ENCODE measurements at regions not wholly inside any gene's neighbourhood (a gene's known extent, or its start where the extent isn't known, plus 50 kb on each side); places are given as distances from the start of the nearest gene placed in this dataset.
"Not testable (repeated sequence)": the region's sequence is repeated elsewhere in the genome, so short reads cannot be mapped to it uniquely, and the experiment has no call there.

GRCh38 chr1:98575955-98576354, 85.6 kb upstream of the SNX7 start:
- ATAC-seq = no peak
- Mint-ChIP-seq H3K27ac (no peak overlapping the region), H3K36me3 (no peaks in the 10 kb centered on the region), H3K4me3 (no peak overlapping the region), H3K27me3 (no peaks in the 10 kb centered on the region), H3K4me1 (no peaks in the 10 kb centered on the region), H3K9me3 (peaks cover 0 to 7% (median 0%) of the 10 kb centered on the region in 9 donors)
- POLR2A ChIA-PET = no interaction called here
- DNase-seq = no peak

DNA sequence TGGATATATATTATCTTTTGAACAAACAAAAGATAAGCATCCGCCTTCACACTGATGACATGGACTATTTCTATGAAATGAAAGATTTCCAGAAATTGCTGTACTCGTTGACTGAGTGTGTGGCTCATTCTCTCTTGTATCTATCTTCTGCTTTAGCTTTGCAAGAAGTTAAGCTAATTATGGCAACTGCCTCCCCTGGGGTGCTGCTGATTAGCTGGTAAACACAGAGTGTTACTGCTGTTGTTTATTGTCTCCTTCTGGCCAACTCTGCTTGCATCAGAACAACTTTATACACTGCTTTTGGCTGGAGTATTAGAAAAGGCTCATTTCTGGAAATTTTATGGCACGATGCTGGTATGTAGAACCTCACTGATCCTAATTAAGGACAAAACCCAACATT, 95.6 kb upstream of the SNX7 start:
- DNase-seq (no peak), ATAC-seq (no peak)
- no peaks in the 10 kb centered on the region for H3K4me1 Mint-ChIP-seq
- H3K4me3 Mint-ChIP-seq = no peak overlapping the region
- POLR2A ChIA-PET = no interaction called here
- H3K27me3 Mint-ChIP-seq = no peaks in the 10 kb centered on the region
- H3K9me3 Mint-ChIP-seq = peaks cover 0 to 23% (median 10%) of the 10 kb centered on the region in 9 donors
- H3K36me3 Mint-ChIP-seq = peaks cover 0 to 9% (median 0%) of the 10 kb centered on the region in 3 donors
- H3K27ac Mint-ChIP-seq = no peak overlapping the region

DNA sequence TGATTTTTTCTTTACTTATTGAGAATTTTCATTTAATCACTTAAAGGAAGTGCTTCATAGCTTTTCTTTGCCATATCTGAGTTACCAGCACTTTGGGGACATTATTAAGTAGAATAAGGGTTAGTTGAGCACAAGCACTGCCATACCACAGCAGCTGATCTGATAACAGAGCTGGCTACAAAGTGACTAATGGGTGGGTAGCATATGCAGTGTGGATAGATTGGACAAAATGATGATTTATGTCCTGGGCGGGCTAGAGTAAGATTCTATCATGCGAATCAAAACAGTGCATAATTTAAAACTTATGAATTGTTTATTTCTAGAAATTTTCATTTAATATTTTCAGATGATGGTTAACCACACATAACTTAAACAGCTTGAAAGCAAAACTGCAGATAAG, 102.2 kb upstream of the SNX7 start:
- Mint-ChIP-seq H3K4me1 (no peaks in the 10 kb centered on the region), H3K9me3 (peaks cover 0 to 21% (median 12%) of the 10 kb centered on the region in 9 donors), H3K36me3 (peaks cover 0 to 9% (median 0%) of the 10 kb centered on the region in 3 donors), H3K27ac (peak overlapping the region in 1 of 10 donors; percentile 33), H3K4me3 (no peak overlapping the region), H3K27me3 (no peaks in the 10 kb centered on the region)
- no peak for ATAC-seq
- no peak for DNase-seq
- POLR2A ChIA-PET = no interaction called here

DNA sequence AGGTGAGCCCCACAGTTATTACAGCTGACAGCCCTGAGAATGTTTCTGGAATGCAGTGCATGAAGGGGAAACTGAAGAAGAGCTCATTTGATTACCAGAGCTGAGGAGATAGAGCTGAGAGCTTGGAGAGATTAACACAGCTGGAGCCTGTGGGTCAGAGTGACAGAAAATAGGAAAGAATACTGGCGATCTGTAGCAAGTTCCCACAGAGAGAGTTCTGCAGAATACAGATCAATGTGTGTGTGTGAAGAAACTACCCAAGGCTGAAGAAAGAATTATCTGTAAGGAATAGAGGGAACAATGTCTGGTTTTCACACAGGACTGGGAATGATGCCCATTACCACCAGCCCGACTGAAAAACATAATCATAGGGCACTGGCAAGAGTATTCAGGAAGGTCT, 103.6 kb upstream of the SNX7 start:
- Mint-ChIP-seq H3K4me1 (no peaks in the 10 kb centered on the region), H3K27ac (no peak overlapping the region), H3K36me3 (peaks cover 0 to 4% (median 0%) of the 10 kb centered on the region in 3 donors), H3K9me3 (peaks cover 0 to 18% (median 5%) of the 10 kb centered on the region in 9 donors), H3K4me3 (no peak overlapping the region), H3K27me3 (no peaks in the 10 kb centered on the region)
- POLR2A ChIA-PET = no interaction called here
- ATAC-seq (no peak), DNase-seq (no peak)

DNA sequence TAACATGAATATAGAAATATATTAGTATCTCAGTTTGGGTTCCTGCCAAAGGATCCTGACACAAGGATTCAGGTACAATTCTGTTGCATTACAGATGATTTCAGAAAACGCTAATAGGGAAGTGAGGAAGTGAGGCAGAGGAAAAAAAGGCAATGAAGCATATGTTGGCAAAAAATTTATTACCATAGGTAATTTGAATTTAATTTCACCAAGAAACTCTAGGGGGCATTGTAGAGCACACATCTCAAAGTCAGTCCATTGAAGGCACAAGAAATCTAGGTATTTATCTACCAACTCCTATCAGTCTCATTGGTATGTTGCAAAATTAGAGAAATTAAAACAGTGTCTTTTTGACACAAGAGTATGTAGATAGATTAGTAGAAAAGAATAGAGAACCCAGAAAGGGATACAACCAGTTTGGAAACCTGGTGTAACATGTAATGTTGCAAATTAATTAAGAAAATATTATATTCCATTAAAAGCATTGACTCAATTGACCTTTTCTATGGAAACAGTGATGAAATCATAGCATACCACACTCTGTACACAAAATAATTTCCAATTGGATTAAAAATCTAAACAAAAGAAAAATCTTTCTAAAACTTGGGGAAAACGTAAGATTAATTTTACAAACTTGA, 104.9 kb upstream of the SNX7 start:
- peaks cover 0 to 10% (median 2%) of the 10 kb centered on the region in 9 donors for H3K9me3 Mint-ChIP-seq
- no peak for ATAC-seq
- POLR2A ChIA-PET = no interaction called here
- no peak for DNase-seq
- H3K27me3 Mint-ChIP-seq = no peaks in the 10 kb centered on the region
- no peak overlapping the region for H3K4me3 Mint-ChIP-seq
- no peaks in the 10 kb centered on the region for H3K36me3 Mint-ChIP-seq
- no peak overlapping the region for H3K27ac Mint-ChIP-seq
- no peaks in the 10 kb centered on the region for H3K4me1 Mint-ChIP-seq

- Mint-ChIP-seq H3K4me3 (no peak overlapping the region), H3K27me3 (no peaks in the 10 kb centered on the region), H3K9me3 (peaks cover 0 to 17% (median 5%) of the 10 kb centered on the region in 9 donors), H3K27ac (no peak overlapping the region), H3K36me3 (no peaks in the 10 kb centered on the region), H3K4me1 (no peaks in the 10 kb centered on the region)
- POLR2A ChIA-PET = no interaction called here
- ATAC-seq (no peak), DNase-seq (no peak)
Observed at GRCh38 chr1:98555814-98556213, 105.7 kb upstream of the SNX7 start.

DNA sequence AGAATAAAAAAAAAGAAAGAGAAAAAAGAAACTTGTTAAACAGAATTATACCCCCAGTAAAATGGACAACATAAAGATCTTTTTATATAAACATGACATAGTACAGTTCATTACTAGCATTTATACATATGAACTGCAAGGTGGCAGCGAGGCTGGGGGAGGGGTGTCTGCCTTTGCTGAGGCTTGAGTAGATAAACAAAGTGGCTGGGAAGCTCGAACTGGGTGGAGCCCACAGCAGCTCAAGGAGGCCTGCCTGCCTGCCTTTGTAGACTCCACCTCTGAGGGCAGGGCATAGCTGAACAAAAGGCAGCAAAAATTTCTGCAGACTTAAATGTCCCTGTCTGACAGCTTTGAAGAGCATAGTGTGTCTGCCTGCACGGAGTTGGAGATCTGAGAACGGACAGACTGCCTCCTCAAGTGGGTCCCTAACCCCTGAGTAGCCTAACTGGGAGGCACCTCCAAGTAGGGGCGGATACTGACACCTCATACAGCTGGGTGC, 108.9 kb upstream of the SNX7 start:
- H3K36me3 Mint-ChIP-seq, H3K4me3 Mint-ChIP-seq, POLR2A ChIA-PET, H3K4me1 Mint-ChIP-seq, H3K27me3 Mint-ChIP-seq, H3K27ac Mint-ChIP-seq, DNase-seq, ATAC-seq: not testable (repeated sequence)
- H3K9me3 Mint-ChIP-seq = peaks cover 0 to 16% (median 7%) of the 10 kb centered on the region in 9 donors

DNA sequence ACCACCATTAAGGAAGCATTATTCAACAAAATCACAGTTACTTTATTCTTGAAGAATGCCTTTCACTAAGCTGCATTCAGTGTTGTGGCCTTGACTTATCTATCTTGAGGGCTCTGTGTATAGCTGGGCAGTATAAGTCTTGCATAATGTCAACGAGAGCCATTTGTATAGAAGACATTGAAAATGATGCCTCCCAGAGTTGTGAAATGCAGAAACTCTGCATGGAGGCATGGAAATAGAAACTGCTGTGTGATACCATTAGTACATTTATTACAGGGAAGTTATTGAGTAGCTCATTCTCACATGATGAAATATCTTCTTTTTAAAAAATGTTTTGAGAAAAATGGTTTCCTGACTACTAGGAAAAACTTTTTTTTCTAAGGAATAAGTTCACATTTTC, 111.4 kb upstream of the SNX7 start:
- ATAC-seq = no peak
- no peak for DNase-seq
- no peaks in the 10 kb centered on the region for H3K4me1 Mint-ChIP-seq

DNA sequence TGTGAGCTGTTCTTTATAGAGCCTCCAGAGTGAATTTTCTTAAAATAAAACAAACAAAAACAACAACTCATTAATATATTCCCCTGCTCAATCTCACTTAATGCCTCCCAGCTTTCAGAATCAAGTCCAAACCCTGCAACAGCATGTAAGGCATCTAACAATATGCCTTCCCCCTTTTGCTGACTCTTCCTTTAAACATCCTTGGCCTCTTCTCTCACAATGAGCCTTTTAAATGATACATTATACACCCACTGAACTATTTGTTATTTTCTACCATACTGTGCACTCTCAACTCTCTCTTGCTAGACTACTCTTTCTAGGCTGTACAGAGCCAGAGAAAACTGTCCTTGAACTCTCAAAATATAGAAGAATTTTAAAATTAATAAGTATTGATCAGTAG, 115.2 kb upstream of the SNX7 start:
- ATAC-seq = no peak
- Mint-ChIP-seq H3K9me3 (peaks cover 0 to 12% (median 7%) of the 10 kb centered on the region in 9 donors), H3K4me1 (no peaks in the 10 kb centered on the region), H3K27me3 (no peaks in the 10 kb centered on the region), H3K36me3 (peaks cover 0 to 4% (median 0%) of the 10 kb centered on the region in 3 donors), H3K27ac (no peak overlapping the region), H3K4me3 (no peak overlapping the region)
- DNase-seq = no peak
- POLR2A ChIA-PET = no interaction called here

More for the DNA sequence above, 111.4 kb upstream of the SNX7 start:
- H3K27me3 Mint-ChIP-seq = no peaks in the 10 kb centered on the region
- no peak overlapping the region for H3K27ac Mint-ChIP-seq
- peaks cover 0 to 4% (median 0%) of the 10 kb centered on the region in 3 donors for H3K36me3 Mint-ChIP-seq
- H3K4me3 Mint-ChIP-seq = no peak overlapping the region
- H3K9me3 Mint-ChIP-seq = peaks cover 0 to 16% (median 9%) of the 10 kb centered on the region in 9 donors
- POLR2A ChIA-PET = no interaction called here

DNA sequence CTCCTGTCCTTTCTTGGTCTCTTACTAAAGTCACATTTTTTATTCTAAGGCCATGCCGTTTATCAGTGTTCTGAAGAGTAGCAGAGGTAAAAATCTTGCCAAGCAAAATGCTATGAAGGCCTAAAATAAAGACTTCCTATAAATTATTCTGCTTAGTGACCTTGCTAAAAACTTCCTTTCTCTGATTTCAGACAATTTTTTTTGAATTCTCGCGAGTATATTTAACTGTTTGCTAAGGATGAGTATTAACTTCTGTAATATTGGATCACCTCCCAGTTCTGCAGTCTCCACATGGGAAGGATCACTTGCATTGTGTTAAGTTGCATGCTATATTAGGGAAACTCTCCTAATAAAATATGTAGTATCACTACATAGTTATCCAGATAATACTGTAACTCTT, 123.4 kb upstream of the SNX7 start:
- peaks cover 0 to 9% (median 3%) of the 10 kb centered on the region in 9 donors for H3K9me3 Mint-ChIP-seq

DNA sequence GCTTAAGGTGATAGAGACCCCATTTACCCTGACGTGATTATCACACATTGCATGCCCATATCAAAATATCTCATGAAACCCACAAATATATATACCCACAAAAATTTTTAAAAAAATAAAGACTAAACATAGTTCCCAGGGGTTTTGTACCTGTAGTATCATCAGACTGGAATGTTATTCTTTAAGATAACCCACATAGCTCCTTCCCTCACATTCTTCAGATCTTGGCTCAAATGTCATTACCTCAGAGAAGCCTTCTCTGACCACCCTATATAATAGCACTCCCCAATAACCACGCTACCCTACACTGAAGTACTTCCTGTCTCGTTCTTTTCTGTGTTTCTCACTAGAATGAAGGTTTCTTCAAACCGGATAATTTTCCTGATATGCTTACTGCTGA, 138.3 kb upstream of the SNX7 start:
- POLR2A ChIA-PET = no interaction called here
- Mint-ChIP-seq H3K4me3 (no peak overlapping the region), H3K9me3 (peaks cover 12 to 48% (median 27%) of the 10 kb centered on the region in 9 donors), H3K27ac (no peak overlapping the region), H3K27me3 (no peaks in the 10 kb centered on the region), H3K4me1 (no peaks in the 10 kb centered on the region), H3K36me3 (peaks cover 0 to 6% (median 0%) of the 10 kb centered on the region in 3 donors)
- ATAC-seq (no peak), DNase-seq (no peak)

More for the DNA sequence above, 123.4 kb upstream of the SNX7 start:
- Mint-ChIP-seq H3K4me1 (no peaks in the 10 kb centered on the region), H3K27ac (no peak overlapping the region), H3K4me3 (no peak overlapping the region), H3K36me3 (no peaks in the 10 kb centered on the region), H3K27me3 (no peaks in the 10 kb centered on the region)
- DNase-seq (no peak), ATAC-seq (no peak)
- POLR2A ChIA-PET = no interaction called here

- POLR2A ChIA-PET = no interaction called here
- Mint-ChIP-seq H3K27me3 (peaks cover 0 to 5% (median 0%) of the 10 kb centered on the region in 5 donors), H3K27ac (no peak overlapping the region), H3K4me1 (no peaks in the 10 kb centered on the region), H3K9me3 (peaks cover 4 to 36% (median 9%) of the 10 kb centered on the region in 9 donors), H3K4me3 (no peak overlapping the region), H3K36me3 (peaks cover 0 to 8% (median 0%) of the 10 kb centered on the region in 3 donors)
- ATAC-seq (no peak), DNase-seq (no peak)
Observed at GRCh38 chr1:98516306-98516705, 145.2 kb upstream of the SNX7 start.

DNA sequence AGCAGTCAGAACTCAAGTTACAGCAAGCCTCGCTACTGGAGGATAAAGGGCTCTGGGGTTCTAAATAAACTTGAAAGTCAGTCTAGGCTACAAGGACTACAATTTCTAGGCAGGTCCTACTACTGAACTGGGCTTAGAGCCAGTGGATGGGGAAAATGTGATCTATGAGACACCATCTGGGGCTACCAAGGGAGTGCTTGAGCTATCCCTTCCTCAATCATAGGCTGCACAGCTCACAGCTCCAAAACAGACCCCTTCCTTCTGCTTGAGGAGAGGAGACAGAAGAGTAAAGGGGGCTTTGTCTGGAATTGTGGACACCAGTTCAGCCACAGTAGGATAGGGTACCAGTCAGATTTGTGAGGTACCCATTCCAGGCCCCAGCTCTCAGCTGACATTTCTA, 145.8 kb upstream of the SNX7 start:
- Mint-ChIP-seq H3K4me3 (no peak overlapping the region), H3K27ac (no peak overlapping the region), H3K36me3 (peaks cover 0 to 11% (median 0%) of the 10 kb centered on the region in 3 donors), H3K9me3 (peaks cover 6 to 41% (median 10%) of the 10 kb centered on the region in 9 donors), H3K4me1 (no peaks in the 10 kb centered on the region), H3K27me3 (peaks cover 0 to 5% (median 0%) of the 10 kb centered on the region in 5 donors)
- POLR2A ChIA-PET = no interaction called here
- no peak for DNase-seq
- ATAC-seq = no peak

DNA sequence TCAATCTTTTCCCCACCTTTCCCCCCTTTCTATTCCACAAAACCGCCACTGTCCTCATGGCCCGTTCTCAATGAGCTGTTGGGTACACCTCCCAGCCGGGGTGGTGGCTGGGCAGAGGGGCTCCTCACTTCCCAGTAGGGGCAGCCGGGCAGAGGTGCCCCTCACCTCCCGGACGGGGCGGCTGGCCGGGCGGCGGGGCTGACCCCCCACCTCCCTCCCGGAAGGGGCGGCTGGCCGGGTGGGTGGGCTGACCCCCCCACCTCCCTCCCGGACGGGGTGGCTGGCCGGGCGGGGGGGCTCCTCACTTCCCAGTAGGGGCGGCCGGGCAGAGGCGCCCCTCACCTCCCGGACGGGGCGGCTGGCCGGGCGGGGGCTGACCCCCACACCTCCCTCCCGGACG, 149.3 kb upstream of the SNX7 start:
- H3K27ac Mint-ChIP-seq, H3K27me3 Mint-ChIP-seq, ATAC-seq, DNase-seq, H3K4me1 Mint-ChIP-seq, H3K4me3 Mint-ChIP-seq, POLR2A ChIA-PET: not testable (repeated sequence)
- H3K36me3 Mint-ChIP-seq = peaks cover 0 to 11% (median 0%) of the 10 kb centered on the region in 3 donors
- peaks cover 4 to 50% (median 16%) of the 10 kb centered on the region in 9 donors for H3K9me3 Mint-ChIP-seq

Data from naive thymus-derived CD8-positive, alpha-beta T cell (primary cell).